WERI-Rb-1 (cell line): ENCODE measurements at regions not wholly inside any gene's neighbourhood (a gene's known extent, or its start where the extent isn't known, plus 50 kb on each side); places are given as distances from the start of the nearest gene placed in this dataset.

Experiments used
- DNase-seq: peaks from one replicate; pipeline ENCODE4 v3.0.0-alpha.2; 2020
- H3K27ac ChIP-seq: fragments of 250-450 bp; sonication (Bioruptor Pico); 2 replicates; pipeline ENCODE4 v1.5.1; 2020; ENCODE audit warnings: mild to moderate bottlenecking, moderate library complexity
- H3K27me3 ChIP-seq: fragments of 250-450 bp; sonication (Bioruptor Pico); 2 replicates; pipeline ENCODE4 v1.5.1; 2021; ENCODE audit warnings: mild to moderate bottlenecking, low read depth, moderate library complexity; ENCODE audit not compliant: insufficient read depth, severe bottlenecking
- H3K36me3 ChIP-seq: fragments of 250-450 bp; sonication (Bioruptor Pico); 2 replicates; pipeline ENCODE4 v1.5.1; 2020; ENCODE audit warnings: mild to moderate bottlenecking, moderate library complexity
- H3K4me3 ChIP-seq: 2 replicates; pipeline ENCODE4 v1.5.1; 2011; ENCODE audit warnings: low read depth, mild to moderate bottlenecking, control low read depth, low read length
- H3K9me3 ChIP-seq: fragments of 250-450 bp; sonication (Bioruptor Pico); 2 replicates; pipeline ENCODE4 v1.5.1; 2021; ENCODE audit warnings: mild to moderate bottlenecking, moderate library complexity; ENCODE audit not compliant: severe bottlenecking
- TF ChIP-seq, protein P1 (sequence below): IDR thresholded peaks from 2 replicates; pipeline ENCODE4 v1.5.1; 2011; ENCODE audit warnings: low read depth, mild to moderate bottlenecking, control low read depth, inconsistent platforms, low read length

DNA sequence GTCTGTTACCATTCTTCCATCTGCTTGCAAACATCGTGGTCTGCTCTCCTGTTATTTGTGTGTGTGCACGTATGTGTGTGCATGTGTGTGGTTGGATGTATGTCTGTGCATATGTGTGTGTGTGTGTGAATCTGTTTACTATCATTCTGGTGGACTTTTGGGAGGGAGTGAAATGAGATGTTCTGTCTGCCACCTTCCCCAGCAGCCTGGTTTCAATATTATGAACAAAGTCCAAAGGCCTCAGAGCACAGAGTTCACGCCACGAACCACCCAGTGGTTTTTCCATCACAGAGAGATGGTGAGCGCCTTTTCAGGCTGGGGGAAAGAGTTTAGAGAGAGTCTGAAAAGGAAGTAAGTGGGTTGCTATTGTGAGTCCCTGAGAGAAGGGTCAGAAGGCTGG is 67.1 kb upstream of the YWHAQ start:
- Histone ChIP-seq H3K36me3 (no peaks in the 10 kb centered on the region), H3K4me3 (no peak overlapping the region), H3K27ac (no peak overlapping the region), H3K27me3 (no peaks in the 10 kb centered on the region), H3K9me3 (no peaks in the 10 kb centered on the region)
- DNase-seq: no peak
- TF ChIP-seq, protein P1, sequence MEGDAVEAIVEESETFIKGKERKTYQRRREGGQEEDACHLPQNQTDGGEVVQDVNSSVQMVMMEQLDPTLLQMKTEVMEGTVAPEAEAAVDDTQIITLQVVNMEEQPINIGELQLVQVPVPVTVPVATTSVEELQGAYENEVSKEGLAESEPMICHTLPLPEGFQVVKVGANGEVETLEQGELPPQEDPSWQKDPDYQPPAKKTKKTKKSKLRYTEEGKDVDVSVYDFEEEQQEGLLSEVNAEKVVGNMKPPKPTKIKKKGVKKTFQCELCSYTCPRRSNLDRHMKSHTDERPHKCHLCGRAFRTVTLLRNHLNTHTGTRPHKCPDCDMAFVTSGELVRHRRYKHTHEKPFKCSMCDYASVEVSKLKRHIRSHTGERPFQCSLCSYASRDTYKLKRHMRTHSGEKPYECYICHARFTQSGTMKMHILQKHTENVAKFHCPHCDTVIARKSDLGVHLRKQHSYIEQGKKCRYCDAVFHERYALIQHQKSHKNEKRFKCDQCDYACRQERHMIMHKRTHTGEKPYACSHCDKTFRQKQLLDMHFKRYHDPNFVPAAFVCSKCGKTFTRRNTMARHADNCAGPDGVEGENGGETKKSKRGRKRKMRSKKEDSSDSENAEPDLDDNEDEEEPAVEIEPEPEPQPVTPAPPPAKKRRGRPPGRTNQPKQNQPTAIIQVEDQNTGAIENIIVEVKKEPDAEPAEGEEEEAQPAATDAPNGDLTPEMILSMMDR: no peak

DNA sequence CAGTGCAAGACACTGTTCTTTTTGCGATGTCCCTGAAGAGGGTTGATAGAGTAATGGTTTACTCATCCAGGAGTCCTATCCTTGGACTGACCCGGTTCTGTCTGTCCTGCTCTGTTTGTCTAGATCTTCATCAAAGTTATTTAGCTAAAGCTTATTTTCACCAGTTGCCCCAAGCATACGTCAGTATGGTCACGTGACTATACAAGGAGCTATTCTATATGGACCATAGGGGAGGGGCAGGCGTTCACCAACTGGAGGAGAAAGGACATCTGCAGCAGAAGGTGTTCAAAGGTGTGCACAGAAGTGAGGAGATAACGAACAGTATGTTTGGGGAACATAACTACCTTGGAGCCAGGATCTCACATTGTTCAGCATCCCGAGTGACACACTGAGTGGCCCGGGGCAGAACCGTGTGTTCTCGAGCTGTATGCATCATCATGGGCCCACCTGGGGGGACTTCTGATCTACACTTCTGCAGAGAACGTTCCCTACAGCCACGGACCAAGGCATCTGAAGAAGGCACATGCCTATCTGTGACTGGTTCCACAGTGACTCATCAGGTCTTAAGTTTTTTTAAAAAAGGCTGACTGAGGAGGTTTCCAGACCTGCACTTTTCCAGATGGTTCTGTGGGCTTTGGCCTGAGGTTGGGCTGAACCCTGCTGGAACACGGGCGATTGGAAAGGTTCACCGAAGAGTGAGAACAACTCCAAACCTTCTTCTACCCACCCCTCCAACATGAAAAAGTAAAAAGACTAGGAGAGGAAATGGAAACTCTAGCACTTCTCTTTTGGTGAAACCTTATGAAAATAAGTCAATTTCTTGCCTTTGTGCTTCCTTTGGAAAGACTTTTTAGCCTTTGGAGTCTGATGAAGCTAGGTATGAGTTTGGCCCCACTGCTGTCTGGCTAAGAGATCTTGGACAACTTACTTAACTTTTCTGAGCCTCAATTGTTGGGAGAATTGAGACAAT is 68.6 kb upstream of the YWHAQ start:
- TF ChIP-seq, protein P1: no peak
- no peaks in the 10 kb centered on the region for H3K9me3 ChIP-seq
- no peaks in the 10 kb centered on the region for H3K36me3 ChIP-seq
- no peak for DNase-seq
- no peaks in the 10 kb centered on the region for H3K27me3 ChIP-seq
- no peak overlapping the region for H3K4me3 ChIP-seq
- H3K27ac ChIP-seq: no peak overlapping the region

DNA sequence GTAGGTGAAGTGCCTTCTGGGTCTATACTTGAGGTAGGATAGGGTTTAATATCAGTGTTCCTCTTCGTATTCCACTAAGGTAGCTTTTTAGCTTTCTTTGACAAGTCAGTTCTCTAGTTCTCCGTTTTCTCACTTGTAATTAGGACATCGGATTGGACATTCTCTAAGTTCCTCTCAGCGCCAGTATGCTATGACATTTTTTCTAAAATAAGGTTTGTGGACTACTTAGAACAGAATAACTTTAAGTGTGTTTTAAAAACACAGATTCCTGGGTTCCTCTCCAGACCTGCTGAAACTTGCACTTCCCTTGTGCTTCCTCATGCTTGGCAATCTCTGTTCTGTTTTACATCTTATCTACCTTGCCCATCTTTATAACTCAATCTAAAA is 69.3 kb upstream of the YWHAQ start:
- no peak overlapping the region for H3K27ac ChIP-seq
- no peaks in the 10 kb centered on the region for H3K9me3 ChIP-seq
- TF ChIP-seq, protein P1: no peak
- H3K27me3 ChIP-seq: no peaks in the 10 kb centered on the region
- H3K4me3 ChIP-seq: no peak overlapping the region
- DNase-seq: no peak
- no peaks in the 10 kb centered on the region for H3K36me3 ChIP-seq

DNA sequence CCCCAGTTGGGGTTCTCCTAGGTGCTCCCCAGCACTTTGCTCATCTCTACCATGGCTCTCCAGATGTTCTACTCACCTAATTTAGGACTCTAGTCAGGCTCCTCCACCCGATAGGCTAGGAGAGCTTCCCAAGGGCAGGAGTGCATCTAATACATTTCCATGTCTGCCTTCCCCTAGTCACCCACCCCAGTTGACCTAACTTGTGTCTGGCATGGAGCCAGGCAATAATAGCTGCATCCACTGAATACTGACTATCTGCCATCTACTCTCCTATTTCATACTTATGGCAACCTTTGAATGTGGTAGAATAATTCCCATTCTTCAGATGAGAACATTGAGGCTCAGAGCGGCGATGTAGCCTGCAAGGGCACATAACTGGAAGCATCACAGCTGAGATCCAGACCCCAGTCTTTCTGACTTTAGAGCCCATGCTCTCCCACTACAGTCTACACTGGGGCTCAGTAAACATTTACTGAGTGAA is 71.8 kb upstream of the YWHAQ start:
- TF ChIP-seq, protein P1: no peak
- no peaks in the 10 kb centered on the region for H3K36me3 ChIP-seq

DNA sequence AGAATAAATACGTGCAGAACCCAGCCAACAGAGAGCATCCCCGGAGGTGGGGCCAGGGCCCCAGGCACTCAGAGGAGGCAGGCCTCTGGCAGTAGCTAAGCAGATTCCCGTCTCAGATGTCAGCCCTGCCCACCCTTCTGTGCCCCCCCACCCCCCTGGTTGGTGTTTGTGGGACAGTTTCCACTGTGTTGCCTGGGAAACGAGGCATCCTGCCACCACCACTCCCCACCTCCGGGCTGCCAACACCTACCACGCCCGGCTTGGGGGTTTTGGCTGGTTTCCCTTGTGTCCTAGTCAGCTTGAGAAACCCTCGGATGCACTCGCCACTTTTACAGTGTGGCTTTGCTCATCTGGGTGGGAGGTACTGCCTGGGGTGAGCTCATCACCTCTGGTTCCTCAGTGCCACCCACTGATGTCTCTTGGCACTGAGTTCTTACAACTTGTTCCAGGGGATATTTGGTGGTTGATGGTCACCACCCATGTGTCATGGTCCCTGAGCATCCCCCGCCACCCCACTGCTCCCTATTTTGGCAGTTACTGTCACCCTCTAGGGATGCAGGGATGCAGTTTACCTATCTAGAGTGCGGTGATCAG is 72.4 kb upstream of the YWHAQ start:
- Histone ChIP-seq H3K27me3 (no peaks in the 10 kb centered on the region), H3K36me3 (no peaks in the 10 kb centered on the region), H3K27ac (no peak overlapping the region), H3K4me3 (no peak overlapping the region), H3K9me3 (no peaks in the 10 kb centered on the region)
- no peak for DNase-seq
- TF ChIP-seq, protein P1: no peak

More for the DNA sequence above, 71.8 kb upstream of the YWHAQ start:
- no peak for DNase-seq
- no peaks in the 10 kb centered on the region for H3K9me3 ChIP-seq
- no peaks in the 10 kb centered on the region for H3K27me3 ChIP-seq
- H3K27ac ChIP-seq: no peak overlapping the region
- H3K4me3 ChIP-seq: no peak overlapping the region
